HL-60 (cell line): ENCODE measurements at regions not wholly inside any gene's neighbourhood (a gene's known extent, or its start where the extent isn't known, plus 50 kb on each side); places are given as distances from the start of the nearest gene placed in this dataset.

Experiments
- POLR2AphosphoS5 ChIP-seq: IDR thresholded peaks from 2 replicates; pipeline ENCODE4 v1.6.1; 2012; ENCODE audit warnings: low read depth
- TF ChIP-seq, protein P1 (sequence below): IDR thresholded peaks from one replicate; pipeline ENCODE4 v1.5.1; 2011; ENCODE audit warnings: low read length, control low read depth, inconsistent platforms; ENCODE audit not compliant: insufficient read depth
- TF ChIP-seq, protein P2 (sequence below): IDR thresholded peaks from 2 replicates; pipeline ENCODE4 v1.6.1; 2012; ENCODE audit warnings: low read depth; ENCODE audit not compliant: insufficient replicate concordance

- TF ChIP-seq, protein P1, sequence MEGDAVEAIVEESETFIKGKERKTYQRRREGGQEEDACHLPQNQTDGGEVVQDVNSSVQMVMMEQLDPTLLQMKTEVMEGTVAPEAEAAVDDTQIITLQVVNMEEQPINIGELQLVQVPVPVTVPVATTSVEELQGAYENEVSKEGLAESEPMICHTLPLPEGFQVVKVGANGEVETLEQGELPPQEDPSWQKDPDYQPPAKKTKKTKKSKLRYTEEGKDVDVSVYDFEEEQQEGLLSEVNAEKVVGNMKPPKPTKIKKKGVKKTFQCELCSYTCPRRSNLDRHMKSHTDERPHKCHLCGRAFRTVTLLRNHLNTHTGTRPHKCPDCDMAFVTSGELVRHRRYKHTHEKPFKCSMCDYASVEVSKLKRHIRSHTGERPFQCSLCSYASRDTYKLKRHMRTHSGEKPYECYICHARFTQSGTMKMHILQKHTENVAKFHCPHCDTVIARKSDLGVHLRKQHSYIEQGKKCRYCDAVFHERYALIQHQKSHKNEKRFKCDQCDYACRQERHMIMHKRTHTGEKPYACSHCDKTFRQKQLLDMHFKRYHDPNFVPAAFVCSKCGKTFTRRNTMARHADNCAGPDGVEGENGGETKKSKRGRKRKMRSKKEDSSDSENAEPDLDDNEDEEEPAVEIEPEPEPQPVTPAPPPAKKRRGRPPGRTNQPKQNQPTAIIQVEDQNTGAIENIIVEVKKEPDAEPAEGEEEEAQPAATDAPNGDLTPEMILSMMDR = no peak
- TF ChIP-seq POLR2AphosphoS5 = no peak
- TF ChIP-seq, protein P2, sequence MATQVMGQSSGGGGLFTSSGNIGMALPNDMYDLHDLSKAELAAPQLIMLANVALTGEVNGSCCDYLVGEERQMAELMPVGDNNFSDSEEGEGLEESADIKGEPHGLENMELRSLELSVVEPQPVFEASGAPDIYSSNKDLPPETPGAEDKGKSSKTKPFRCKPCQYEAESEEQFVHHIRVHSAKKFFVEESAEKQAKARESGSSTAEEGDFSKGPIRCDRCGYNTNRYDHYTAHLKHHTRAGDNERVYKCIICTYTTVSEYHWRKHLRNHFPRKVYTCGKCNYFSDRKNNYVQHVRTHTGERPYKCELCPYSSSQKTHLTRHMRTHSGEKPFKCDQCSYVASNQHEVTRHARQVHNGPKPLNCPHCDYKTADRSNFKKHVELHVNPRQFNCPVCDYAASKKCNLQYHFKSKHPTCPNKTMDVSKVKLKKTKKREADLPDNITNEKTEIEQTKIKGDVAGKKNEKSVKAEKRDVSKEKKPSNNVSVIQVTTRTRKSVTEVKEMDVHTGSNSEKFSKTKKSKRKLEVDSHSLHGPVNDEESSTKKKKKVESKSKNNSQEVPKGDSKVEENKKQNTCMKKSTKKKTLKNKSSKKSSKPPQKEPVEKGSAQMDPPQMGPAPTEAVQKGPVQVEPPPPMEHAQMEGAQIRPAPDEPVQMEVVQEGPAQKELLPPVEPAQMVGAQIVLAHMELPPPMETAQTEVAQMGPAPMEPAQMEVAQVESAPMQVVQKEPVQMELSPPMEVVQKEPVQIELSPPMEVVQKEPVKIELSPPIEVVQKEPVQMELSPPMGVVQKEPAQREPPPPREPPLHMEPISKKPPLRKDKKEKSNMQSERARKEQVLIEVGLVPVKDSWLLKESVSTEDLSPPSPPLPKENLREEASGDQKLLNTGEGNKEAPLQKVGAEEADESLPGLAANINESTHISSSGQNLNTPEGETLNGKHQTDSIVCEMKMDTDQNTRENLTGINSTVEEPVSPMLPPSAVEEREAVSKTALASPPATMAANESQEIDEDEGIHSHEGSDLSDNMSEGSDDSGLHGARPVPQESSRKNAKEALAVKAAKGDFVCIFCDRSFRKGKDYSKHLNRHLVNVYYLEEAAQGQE = no peak
These were observed 360.2 kb downstream of the ZIC3 start for GRCh38 chrX:137926090-137926489.
